GM23338 (cell line): ENCODE measurements at regions not wholly inside any gene's neighbourhood (a gene's known extent, or its start where the extent isn't known, plus 50 kb on each side); places are given as distances from the start of the nearest gene placed in this dataset.

ENCODE experiments used
- ATAC-seq: fragments of 200-7000 bp; cut with Tn5 transposase; 3 replicates; pipeline ENCODE4 v1.9.1; 2020
- DNase-seq: peaks from one replicate; pipeline ENCODE4 v3.0.0-alpha.2; 2015; ENCODE audit warnings: low spot score
- H2AFZ ChIP-seq: fragments of 200-600 bp; sonication (generic); 2 replicates; pipeline ENCODE4 v1.8.0; 2016; ENCODE audit warnings: antibody characterized with exemption, mild to moderate bottlenecking, moderate library complexity
- H3F3A ChIP-seq: fragments of 200-600 bp; sonication (generic); replicated peaks from 2 replicates; pipeline ENCODE4 v1.8.0; 2017; ENCODE audit warnings: antibody characterized with exemption, mixed run types, low read depth
- H3K27ac ChIP-seq: fragments of 200-600 bp; sonication (generic); 2 replicates; pipeline ENCODE4 v1.6.1; 2016; ENCODE audit warnings: low read depth
- H3K27me3 ChIP-seq: fragments of 200-600 bp; sonication (generic); 2 replicates; pipeline ENCODE4 v1.8.0; 2016; ENCODE audit warnings: mild to moderate bottlenecking, mixed run types, moderate library complexity; ENCODE audit not compliant: insufficient read depth
- H3K36me3 ChIP-seq: fragments of 200-600 bp; sonication (generic); 2 replicates; pipeline ENCODE4 v1.8.0; 2016; ENCODE audit warnings: mild to moderate bottlenecking; ENCODE audit not compliant: insufficient read depth
- H3K4me1 ChIP-seq: fragments of 200-600 bp; sonication (generic); 2 replicates; pipeline ENCODE4 v1.8.0; 2016; ENCODE audit warnings: mild to moderate bottlenecking, moderate library complexity; ENCODE audit not compliant: insufficient read depth
- H3K4me2 ChIP-seq: fragments of 200-600 bp; sonication (generic); 2 replicates; pipeline ENCODE4 v1.7.1; 2017; ENCODE audit warnings: mixed run types
- H3K4me3 ChIP-seq: fragments of 200-600 bp; sonication (generic); 2 replicates; pipeline ENCODE4 v1.6.1; 2016; ENCODE audit warnings: mixed run types
- H3K79me2 ChIP-seq: fragments of 200-600 bp; sonication (generic); replicated peaks from 2 replicates; pipeline ENCODE4 v1.8.0; 2017; ENCODE audit warnings: mild to moderate bottlenecking; ENCODE audit not compliant: insufficient read depth
- H3K9me2 ChIP-seq: fragments of 200-600 bp; sonication (generic); 2 replicates; pipeline ENCODE4 v1.8.0; 2017; ENCODE audit not compliant: insufficient read depth
- H4K20me1 ChIP-seq: fragments of 200-600 bp; sonication (generic); replicated peaks from 2 replicates; pipeline ENCODE4 v1.8.0; 2017; ENCODE audit warnings: mild to moderate bottlenecking; ENCODE audit not compliant: insufficient read depth
- H3K27ac Mint-ChIP-seq: 2 replicates; pipeline ENCODE4 v1.8.0; 2020; ENCODE audit warnings: inconsistent platforms, mild to moderate bottlenecking, moderate library complexity, mixed read lengths
- H3K27me3 Mint-ChIP-seq: 3 replicates; pipeline ENCODE4 v1.8.0; 2022; ENCODE audit warnings: low read depth, mild to moderate bottlenecking, moderate library complexity, mixed read lengths, inconsistent platforms; ENCODE audit not compliant: insufficient read depth, poor library complexity
- H3K36me3 Mint-ChIP-seq: 3 replicates; pipeline ENCODE4 v1.8.0; 2021; ENCODE audit warnings: low read depth, mild to moderate bottlenecking, inconsistent platforms, moderate library complexity, mixed read lengths
- H3K4me1 Mint-ChIP-seq: 3 replicates; pipeline ENCODE4 v1.8.0; 2020; ENCODE audit warnings: mild to moderate bottlenecking, inconsistent platforms, mixed read lengths
- H3K4me3 Mint-ChIP-seq: 3 replicates; pipeline ENCODE4 v1.8.0; 2021; ENCODE audit warnings: moderate library complexity, mild to moderate bottlenecking, inconsistent platforms, mixed read lengths
- H3K9me3 Mint-ChIP-seq: 3 replicates; pipeline ENCODE4 v1.8.0; 2020; ENCODE audit warnings: moderate library complexity, mild to moderate bottlenecking, inconsistent platforms, mixed read lengths
- EZH2phosphoT487 ChIP-seq: fragments of 200-600 bp; sonication (generic); IDR thresholded peaks from one replicate; pipeline ENCODE4 v1.8.1; 2018; ENCODE audit warnings: antibody characterized with exemption; ENCODE audit not compliant: unreplicated experiment
- JUNB ChIP-seq: IDR thresholded peaks from one replicate; pipeline ENCODE4 v1.6.1; 2016; ENCODE audit warnings: antibody characterized with exemption; ENCODE audit not compliant: unreplicated experiment
- NANOG ChIP-seq: IDR thresholded peaks from 2 replicates; pipeline ENCODE4 v1.6.1; 2016; ENCODE audit warnings: antibody characterized with exemption, borderline replicate concordance
- STAT1 ChIP-seq: IDR thresholded peaks from one replicate; pipeline ENCODE4 v1.6.1; 2016; ENCODE audit warnings: antibody characterized with exemption; ENCODE audit not compliant: unreplicated experiment
- TF ChIP-seq, protein P1 (sequence below), 2 experiments: fragments of 200-600 bp in 1 of 2; sonication (generic) in 1 of 2; conservative IDR thresholded peaks; 2 replicates each; pipeline versions ENCODE4 v1.5.1 to v1.6.1; 2016 to 2017; ENCODE audit warnings: antibody characterized with exemption in 2 of 2, low read depth in 2 of 2, mild to moderate bottlenecking in 2 of 2, moderate library complexity in 1 of 2
- TF ChIP-seq, protein P2 (sequence below): IDR thresholded peaks from 2 replicates; pipeline ENCODE4 v1.6.1; 2016; ENCODE audit warnings: antibody characterized with exemption
- TF ChIP-seq, protein P3 (sequence below): IDR thresholded peaks from one replicate; pipeline ENCODE4 v1.6.1; 2018; ENCODE audit warnings: antibody characterized with exemption; ENCODE audit not compliant: unreplicated experiment

DNA sequence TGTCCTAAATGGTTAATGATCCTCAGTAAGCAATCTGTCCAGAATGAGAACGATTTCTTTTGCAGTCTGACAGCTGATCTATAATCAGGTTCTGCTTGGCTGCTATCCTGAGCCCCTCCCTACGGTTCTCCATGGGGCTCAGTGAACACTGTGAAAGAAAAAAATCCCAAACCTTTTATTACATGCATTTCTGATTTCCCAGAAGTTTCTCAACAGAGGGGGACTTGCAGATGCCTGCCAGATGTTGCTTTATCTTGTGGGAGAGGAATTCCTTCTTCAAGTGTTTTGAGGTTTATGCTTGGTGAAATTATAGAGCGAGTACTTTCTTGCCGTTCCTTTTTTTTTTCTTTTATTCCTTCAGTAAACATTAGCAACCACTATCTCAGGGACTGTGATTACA is 531.9 kb upstream of the ISX start (continued):
- TF ChIP-seq, protein P1, sequence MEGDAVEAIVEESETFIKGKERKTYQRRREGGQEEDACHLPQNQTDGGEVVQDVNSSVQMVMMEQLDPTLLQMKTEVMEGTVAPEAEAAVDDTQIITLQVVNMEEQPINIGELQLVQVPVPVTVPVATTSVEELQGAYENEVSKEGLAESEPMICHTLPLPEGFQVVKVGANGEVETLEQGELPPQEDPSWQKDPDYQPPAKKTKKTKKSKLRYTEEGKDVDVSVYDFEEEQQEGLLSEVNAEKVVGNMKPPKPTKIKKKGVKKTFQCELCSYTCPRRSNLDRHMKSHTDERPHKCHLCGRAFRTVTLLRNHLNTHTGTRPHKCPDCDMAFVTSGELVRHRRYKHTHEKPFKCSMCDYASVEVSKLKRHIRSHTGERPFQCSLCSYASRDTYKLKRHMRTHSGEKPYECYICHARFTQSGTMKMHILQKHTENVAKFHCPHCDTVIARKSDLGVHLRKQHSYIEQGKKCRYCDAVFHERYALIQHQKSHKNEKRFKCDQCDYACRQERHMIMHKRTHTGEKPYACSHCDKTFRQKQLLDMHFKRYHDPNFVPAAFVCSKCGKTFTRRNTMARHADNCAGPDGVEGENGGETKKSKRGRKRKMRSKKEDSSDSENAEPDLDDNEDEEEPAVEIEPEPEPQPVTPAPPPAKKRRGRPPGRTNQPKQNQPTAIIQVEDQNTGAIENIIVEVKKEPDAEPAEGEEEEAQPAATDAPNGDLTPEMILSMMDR (conservative IDR thresholded peaks at IDR 0.05; ENCODE audit: low read depth in 2 of 2): no peak

DNA sequence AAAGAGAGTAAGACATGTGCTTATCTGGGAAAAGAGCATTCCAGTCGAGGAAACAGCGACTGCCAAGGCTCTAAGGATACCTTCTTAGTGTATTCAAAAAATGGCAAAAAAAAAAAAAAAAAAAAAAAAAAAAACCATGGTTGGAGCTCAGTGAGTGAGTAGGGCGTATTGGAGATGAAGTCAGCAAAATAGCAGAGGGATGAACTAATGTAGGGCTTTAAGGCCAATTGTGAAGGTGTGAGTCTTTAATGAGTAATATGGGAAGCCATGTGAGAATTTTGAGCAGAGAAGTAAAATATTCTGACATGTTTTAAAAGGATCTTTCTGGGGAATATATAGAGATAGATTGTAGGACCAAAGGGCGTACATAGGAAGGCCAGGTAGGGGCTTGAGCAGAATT is 498.6 kb upstream of the ISX start:
- no peaks in the 10 kb centered on the region for H4K20me1 ChIP-seq
- H3K4me1 Mint-ChIP-seq: peaks cover 7% of the 10 kb centered on the region; the same call in 2 of the 3 replicates
- no peak for ATAC-seq

More for the DNA sequence above, 498.6 kb upstream of the ISX start:
- Histone ChIP-seq H3K27me3 (no peaks in the 10 kb centered on the region), H3K27ac (no peak overlapping the region), H3K4me3 (no peak overlapping the region), H3K79me2 (no peaks in the 10 kb centered on the region), H3F3A (no peaks in the 10 kb centered on the region), H3K36me3 (no peaks in the 10 kb centered on the region), H3K9me2 (no peaks in the 10 kb centered on the region), H3K4me2 (no peak overlapping the region), H2AFZ (no peak overlapping the region), H3K4me1 (0 out of 2 replicates have a peak, but pooled peaks cover 8% of the 10 kb centered on the region)
- H3K9me3 Mint-ChIP-seq: peaks cover 44% of the 10 kb centered on the region
- no peaks in the 10 kb centered on the region; the same call in 2 of the 3 replicates for H3K36me3 Mint-ChIP-seq
- DNase-seq: no peak
- TF ChIP-seq JUNB (no peak), NANOG (no peak), STAT1 (no peak), EZH2phosphoT487 (no peak)
- TF ChIP-seq, protein P2, sequence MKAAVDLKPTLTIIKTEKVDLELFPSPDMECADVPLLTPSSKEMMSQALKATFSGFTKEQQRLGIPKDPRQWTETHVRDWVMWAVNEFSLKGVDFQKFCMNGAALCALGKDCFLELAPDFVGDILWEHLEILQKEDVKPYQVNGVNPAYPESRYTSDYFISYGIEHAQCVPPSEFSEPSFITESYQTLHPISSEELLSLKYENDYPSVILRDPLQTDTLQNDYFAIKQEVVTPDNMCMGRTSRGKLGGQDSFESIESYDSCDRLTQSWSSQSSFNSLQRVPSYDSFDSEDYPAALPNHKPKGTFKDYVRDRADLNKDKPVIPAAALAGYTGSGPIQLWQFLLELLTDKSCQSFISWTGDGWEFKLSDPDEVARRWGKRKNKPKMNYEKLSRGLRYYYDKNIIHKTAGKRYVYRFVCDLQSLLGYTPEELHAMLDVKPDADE: no peak
- TF ChIP-seq, protein P3, sequence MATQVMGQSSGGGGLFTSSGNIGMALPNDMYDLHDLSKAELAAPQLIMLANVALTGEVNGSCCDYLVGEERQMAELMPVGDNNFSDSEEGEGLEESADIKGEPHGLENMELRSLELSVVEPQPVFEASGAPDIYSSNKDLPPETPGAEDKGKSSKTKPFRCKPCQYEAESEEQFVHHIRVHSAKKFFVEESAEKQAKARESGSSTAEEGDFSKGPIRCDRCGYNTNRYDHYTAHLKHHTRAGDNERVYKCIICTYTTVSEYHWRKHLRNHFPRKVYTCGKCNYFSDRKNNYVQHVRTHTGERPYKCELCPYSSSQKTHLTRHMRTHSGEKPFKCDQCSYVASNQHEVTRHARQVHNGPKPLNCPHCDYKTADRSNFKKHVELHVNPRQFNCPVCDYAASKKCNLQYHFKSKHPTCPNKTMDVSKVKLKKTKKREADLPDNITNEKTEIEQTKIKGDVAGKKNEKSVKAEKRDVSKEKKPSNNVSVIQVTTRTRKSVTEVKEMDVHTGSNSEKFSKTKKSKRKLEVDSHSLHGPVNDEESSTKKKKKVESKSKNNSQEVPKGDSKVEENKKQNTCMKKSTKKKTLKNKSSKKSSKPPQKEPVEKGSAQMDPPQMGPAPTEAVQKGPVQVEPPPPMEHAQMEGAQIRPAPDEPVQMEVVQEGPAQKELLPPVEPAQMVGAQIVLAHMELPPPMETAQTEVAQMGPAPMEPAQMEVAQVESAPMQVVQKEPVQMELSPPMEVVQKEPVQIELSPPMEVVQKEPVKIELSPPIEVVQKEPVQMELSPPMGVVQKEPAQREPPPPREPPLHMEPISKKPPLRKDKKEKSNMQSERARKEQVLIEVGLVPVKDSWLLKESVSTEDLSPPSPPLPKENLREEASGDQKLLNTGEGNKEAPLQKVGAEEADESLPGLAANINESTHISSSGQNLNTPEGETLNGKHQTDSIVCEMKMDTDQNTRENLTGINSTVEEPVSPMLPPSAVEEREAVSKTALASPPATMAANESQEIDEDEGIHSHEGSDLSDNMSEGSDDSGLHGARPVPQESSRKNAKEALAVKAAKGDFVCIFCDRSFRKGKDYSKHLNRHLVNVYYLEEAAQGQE: no peak
- no peak overlapping the region for H3K27ac Mint-ChIP-seq
- H3K27me3 Mint-ChIP-seq: no peaks in the 10 kb centered on the region
- H3K4me3 Mint-ChIP-seq: no peak overlapping the region
